ENCODE measurements at regions not wholly inside any gene's neighbourhood (a gene's known extent, or its start where the extent isn't known, plus 50 kb on each side); places are given as distances from the start of the nearest gene placed in this dataset.

DNA sequence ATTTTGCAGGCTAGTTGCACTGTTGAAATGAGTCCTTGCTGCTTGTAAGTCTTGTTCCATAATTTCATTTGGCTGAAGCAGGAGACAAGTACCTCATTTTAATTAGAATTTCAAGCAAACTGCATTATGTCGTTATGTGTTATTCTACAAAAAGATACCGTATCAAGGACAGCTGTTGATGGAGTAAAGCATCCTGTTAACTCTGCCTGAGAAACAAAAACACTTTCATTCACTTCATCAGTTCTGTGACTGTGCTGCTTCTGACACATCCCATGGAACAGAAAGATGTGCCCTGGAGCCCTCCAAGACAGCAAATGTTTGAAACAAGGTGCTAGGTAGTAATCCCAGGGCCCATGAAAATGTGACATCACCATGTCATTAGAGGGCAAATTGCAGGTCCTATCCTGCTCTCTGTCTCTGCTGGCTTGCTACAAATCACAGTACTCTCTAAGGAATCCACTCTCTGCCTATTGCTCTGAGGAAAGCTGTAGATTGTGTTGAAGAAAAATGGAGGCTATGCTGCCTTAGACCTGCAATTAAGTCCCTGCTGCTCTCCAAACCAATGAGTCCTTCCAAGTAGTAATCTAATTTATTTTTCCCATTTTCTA, 209.7 kb upstream of the PARD3B start:
- intact Hi-C loops (cut with DNase I): loop anchor here (10.0 kb wide), 1 partner anchor 1619 kb away; no protein-coding TSS in a partner anchor
- no peak for DNase-seq (ENCODE audit: extremely low spot score)
- Histone ChIP-seq H3K4me3 (no peak overlapping the region), H3K9me3 (no peaks in the 10 kb centered on the region), H3K27me3 (no peaks in the 10 kb centered on the region), H3K27ac (replicated peaks in 1 of 4) (no peak overlapping the region), H3K4me1 (peaks cover 0 to 9% (median 0%) of the 10 kb centered on the region in 4 donors), H3K36me3 (no peaks in the 10 kb centered on the region)
- WGBS: 90% methylated on average over 2 of the region's 2 CpGs
- TF ChIP-seq POLR2AphosphoS5 (IDR thresholded peaks at IDR 0.05): no peak

DNA sequence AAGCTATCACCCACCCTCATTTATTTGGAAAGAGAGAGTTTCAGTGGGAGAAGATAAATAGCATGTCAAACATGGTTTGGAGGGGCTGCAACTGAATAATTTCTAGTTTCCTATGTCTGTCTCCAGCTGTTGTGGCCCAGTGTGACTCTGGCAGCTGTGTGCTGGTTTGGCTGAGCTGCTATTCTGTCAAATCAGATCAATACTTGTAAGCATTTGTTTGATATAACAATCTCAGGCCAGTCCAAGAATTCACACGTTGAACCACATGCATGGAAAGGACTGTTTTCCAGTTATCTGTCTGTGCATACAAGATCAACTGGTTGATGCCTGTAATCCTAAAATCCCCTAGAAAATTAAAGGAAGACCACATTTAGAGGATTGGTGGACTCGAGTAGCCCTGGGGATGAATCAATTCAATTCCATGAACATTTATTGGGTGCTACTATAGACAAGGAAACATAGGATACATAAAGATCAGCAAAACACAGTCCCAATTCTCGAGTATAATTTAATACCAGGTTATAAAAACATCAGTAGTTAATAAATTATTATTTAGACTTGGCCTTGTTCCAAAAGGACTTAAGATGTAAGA, 209.0 kb upstream of the PARD3B start:
- Histone ChIP-seq H3K4me1 (peaks cover 0 to 9% (median 0%) of the 10 kb centered on the region in 4 donors), H3K27ac (replicated peaks in 1 of 4) (no peak overlapping the region), H3K9me3 (no peaks in the 10 kb centered on the region), H3K36me3 (no peaks in the 10 kb centered on the region), H3K27me3 (no peaks in the 10 kb centered on the region), H3K4me3 (no peak overlapping the region)
- intact Hi-C loops (cut with DNase I): loop anchor here (10.0 kb wide), 1 partner anchor 1619 kb away; no protein-coding TSS in a partner anchor
- 75% methylated on average over 3 of the region's 3 CpGs for WGBS
- no peak for DNase-seq (ENCODE audit: extremely low spot score)
- TF ChIP-seq POLR2AphosphoS5 (IDR thresholded peaks at IDR 0.05) (no peak), EP300 (IDR thresholded peaks at IDR 0.05) (no peak), POLR2A (IDR thresholded peaks at IDR 0.05; ENCODE audit: low read depth) (no peak)
- TF ChIP-seq, protein P1, sequence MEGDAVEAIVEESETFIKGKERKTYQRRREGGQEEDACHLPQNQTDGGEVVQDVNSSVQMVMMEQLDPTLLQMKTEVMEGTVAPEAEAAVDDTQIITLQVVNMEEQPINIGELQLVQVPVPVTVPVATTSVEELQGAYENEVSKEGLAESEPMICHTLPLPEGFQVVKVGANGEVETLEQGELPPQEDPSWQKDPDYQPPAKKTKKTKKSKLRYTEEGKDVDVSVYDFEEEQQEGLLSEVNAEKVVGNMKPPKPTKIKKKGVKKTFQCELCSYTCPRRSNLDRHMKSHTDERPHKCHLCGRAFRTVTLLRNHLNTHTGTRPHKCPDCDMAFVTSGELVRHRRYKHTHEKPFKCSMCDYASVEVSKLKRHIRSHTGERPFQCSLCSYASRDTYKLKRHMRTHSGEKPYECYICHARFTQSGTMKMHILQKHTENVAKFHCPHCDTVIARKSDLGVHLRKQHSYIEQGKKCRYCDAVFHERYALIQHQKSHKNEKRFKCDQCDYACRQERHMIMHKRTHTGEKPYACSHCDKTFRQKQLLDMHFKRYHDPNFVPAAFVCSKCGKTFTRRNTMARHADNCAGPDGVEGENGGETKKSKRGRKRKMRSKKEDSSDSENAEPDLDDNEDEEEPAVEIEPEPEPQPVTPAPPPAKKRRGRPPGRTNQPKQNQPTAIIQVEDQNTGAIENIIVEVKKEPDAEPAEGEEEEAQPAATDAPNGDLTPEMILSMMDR (IDR thresholded peaks at IDR 0.05): no peak

DNA sequence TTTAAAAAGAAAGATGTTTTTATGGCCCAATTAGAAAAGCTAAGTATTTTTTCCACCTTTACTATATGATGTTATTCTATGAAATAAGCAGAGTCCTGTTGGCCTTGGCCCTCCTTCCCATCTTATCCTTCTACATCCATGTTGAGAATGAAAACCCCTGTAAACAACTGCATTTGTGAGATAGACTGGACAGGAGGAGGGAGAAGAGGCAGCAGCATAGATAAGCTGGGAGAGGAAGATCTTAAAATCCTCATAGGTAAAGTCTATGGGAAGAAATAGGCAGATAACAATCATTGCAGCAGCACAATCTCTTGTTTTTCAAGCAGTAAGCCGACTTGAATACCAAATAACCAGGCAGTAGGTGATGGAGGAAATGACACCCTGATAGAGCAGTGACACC, 207.6 kb upstream of the PARD3B start:
- no peak overlapping the region for H3K4me3 ChIP-seq
- WGBS: 100% methylated on average over 1 of the region's 1 CpG
- H3K36me3 ChIP-seq: no peaks in the 10 kb centered on the region
- peaks cover 0 to 9% (median 0%) of the 10 kb centered on the region in 4 donors for H3K4me1 ChIP-seq
- intact Hi-C loops (cut with DNase I): loop anchor here (10.0 kb wide), 1 partner anchor 1617 kb away; no protein-coding TSS in a partner anchor
- TF ChIP-seq POLR2AphosphoS5 (IDR thresholded peaks at IDR 0.05) (no peak), POLR2A (IDR thresholded peaks at IDR 0.05; ENCODE audit: low read depth) (no peak), EP300 (IDR thresholded peaks at IDR 0.05) (no peak)
- TF ChIP-seq, protein P1 (IDR thresholded peaks at IDR 0.05): no peak
- DNase-seq (ENCODE audit: extremely low spot score): no peak
- H3K27ac ChIP-seq (replicated peaks in 1 of 4): no peak overlapping the region
- H3K9me3 ChIP-seq: no peaks in the 10 kb centered on the region
- no peaks in the 10 kb centered on the region for H3K27me3 ChIP-seq

DNA sequence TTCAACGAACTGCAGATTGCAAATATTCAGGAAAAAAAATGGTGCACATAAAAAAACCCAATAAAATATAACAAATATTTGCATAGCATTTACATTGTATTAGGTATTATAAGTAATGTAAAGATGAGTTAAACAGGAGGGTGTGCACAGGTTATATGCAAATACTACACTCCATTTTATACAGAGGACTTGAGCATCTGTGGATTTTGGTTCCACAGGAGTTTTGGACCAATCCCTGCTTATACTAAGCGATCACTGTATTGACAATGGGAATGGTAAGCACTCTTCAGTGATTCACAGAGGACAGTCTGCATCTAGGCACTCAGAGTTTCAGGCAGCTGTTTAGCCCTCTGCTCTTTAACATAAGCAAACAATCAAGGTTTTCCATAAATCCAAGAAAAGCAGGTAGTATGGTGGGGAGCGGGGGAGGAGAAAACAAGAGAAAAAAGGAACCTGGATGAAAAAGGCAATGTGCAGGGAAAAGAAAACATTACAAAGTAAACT, 206.0 kb upstream of the PARD3B start:
- no peaks in the 10 kb centered on the region for H3K9me3 ChIP-seq
- DNase-seq (ENCODE audit: extremely low spot score): no peak
- 96% methylated on average over 3 of the region's 3 CpGs for WGBS
- H3K4me3 ChIP-seq: no peak overlapping the region
- no peaks in the 10 kb centered on the region for H3K27me3 ChIP-seq
- intact Hi-C loops (cut with DNase I): loop anchor here (10.0 kb wide), 1 partner anchor 1616 kb away; no protein-coding TSS in a partner anchor
- TF ChIP-seq POLR2A (IDR thresholded peaks at IDR 0.05; ENCODE audit: low read depth) (no peak), EP300 (IDR thresholded peaks at IDR 0.05) (no peak), POLR2AphosphoS5 (IDR thresholded peaks at IDR 0.05) (no peak)
- TF ChIP-seq, protein P1 (IDR thresholded peaks at IDR 0.05): no peak
- H3K4me1 ChIP-seq: peaks cover 0 to 9% (median 0%) of the 10 kb centered on the region in 4 donors
- H3K36me3 ChIP-seq: no peaks in the 10 kb centered on the region
- no peak overlapping the region for H3K27ac ChIP-seq (replicated peaks in 1 of 4)

DNA sequence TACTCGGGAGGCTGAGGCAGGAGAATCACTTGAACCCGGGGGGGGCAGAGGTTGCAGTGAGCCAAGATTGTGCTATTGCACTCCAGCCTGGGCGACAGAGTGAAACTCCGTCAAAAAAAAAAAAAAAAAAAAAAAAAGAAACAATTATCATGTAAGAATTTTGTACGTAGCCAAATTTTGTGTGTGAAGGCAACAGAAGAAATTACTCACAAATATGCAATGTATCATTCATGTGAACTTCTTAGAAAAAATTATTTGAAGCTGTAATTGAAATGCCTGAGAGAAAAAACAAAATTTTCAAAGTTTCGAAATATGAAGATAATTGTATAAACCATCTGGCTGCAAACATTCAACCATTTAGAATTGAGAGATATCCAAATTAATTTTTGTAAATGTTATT, 204.8 kb upstream of the PARD3B start:
- H3K4me3 ChIP-seq: no peak overlapping the region
- intact Hi-C loops (cut with DNase I): no loop called here
- peaks cover 0 to 9% (median 0%) of the 10 kb centered on the region in 4 donors for H3K4me1 ChIP-seq
- H3K27ac ChIP-seq (replicated peaks in 1 of 4): no peak overlapping the region
- no peak for DNase-seq (ENCODE audit: extremely low spot score)
- H3K9me3 ChIP-seq: no peaks in the 10 kb centered on the region
- no peaks in the 10 kb centered on the region for H3K27me3 ChIP-seq
- no peaks in the 10 kb centered on the region for H3K36me3 ChIP-seq
- 75% methylated on average over 6 of the region's 6 CpGs for WGBS
- TF ChIP-seq, protein P1 (IDR thresholded peaks at IDR 0.05): no peak
- no peak for TF ChIP-seq POLR2A (IDR thresholded peaks at IDR 0.05; ENCODE audit: low read depth)
- TF ChIP-seq POLR2AphosphoS5 (IDR thresholded peaks at IDR 0.05): no peak
- TF ChIP-seq EP300 (IDR thresholded peaks at IDR 0.05): no peak

Data from esophagus muscularis mucosa (tissue), 4 donors.